HG02623 (cell line): ENCODE measurements at regions not wholly inside any gene's neighbourhood (a gene's known extent, or its start where the extent isn't known, plus 50 kb on each side); places are given as distances from the start of the nearest gene placed in this dataset.

ENCODE experiments used
- ATAC-seq: cut with Tn5 transposase; IDR thresholded peaks from one replicate; pipeline ENCODE4 v1.9.1; 2021; ENCODE audit warnings: moderate library complexity; ENCODE audit not compliant: unreplicated experiment

GRCh38 chr2:220081171-220081570 is 453.7 kb downstream of the SLC4A3 start:
- no peak for ATAC-seq

- ATAC-seq: no peak
Measured at GRCh38 chr2:220090050-220090449, 462.6 kb downstream of the SLC4A3 start.

- ATAC-seq: no peak
Measured at GRCh38 chr2:220096406-220096805, 469.0 kb downstream of the SLC4A3 start.

GRCh38 chr2:220101980-220102379 is 474.6 kb downstream of the SLC4A3 start:
- no peak for ATAC-seq

GRCh38 chr2:220103596-220103995 is 476.2 kb downstream of the SLC4A3 start:
- no peak for ATAC-seq

GRCh38 chr2:220104871-220105351 is 477.5 kb downstream of the SLC4A3 start:
- ATAC-seq: no peak

GRCh38 chr2:220106065-220106464 is 478.6 kb downstream of the SLC4A3 start:
- no peak for ATAC-seq

- ATAC-seq: no peak
Measured at GRCh38 chr2:220107380-220107791, 480.0 kb downstream of the SLC4A3 start.

- ATAC-seq: no peak
Measured at GRCh38 chr2:220114443-220114842, 487.0 kb downstream of the SLC4A3 start.

GRCh38 chr2:220117025-220117424 is 489.6 kb downstream of the SLC4A3 start:
- no peak for ATAC-seq

- ATAC-seq: no peak
Measured at GRCh38 chr2:220120041-220120440, 492.6 kb downstream of the SLC4A3 start.

- no peak for ATAC-seq
Measured at GRCh38 chr2:220123751-220124150, 496.3 kb downstream of the SLC4A3 start.

- ATAC-seq: no peak
Measured at GRCh38 chr2:220125551-220125950, 498.1 kb downstream of the SLC4A3 start.

- ATAC-seq: no peak
Measured at GRCh38 chr2:220127311-220127710, 499.9 kb downstream of the SLC4A3 start.

- no peak for ATAC-seq
Measured at GRCh38 chr2:220127876-220128275, 500.4 kb downstream of the SLC4A3 start.

- ATAC-seq: no peak
Measured at GRCh38 chr2:220129391-220129790, 502.0 kb downstream of the SLC4A3 start.

- no peak for ATAC-seq
Measured at GRCh38 chr2:220134756-220135534, 507.5 kb downstream of the SLC4A3 start.

- ATAC-seq: no peak
Measured at GRCh38 chr2:220143336-220143735, 515.9 kb downstream of the SLC4A3 start.

GRCh38 chr2:220144411-220144810 is 517.0 kb downstream of the SLC4A3 start:
- no peak for ATAC-seq

- no peak for ATAC-seq
Measured at GRCh38 chr2:220147161-220148038, 520.0 kb downstream of the SLC4A3 start.

- no peak for ATAC-seq
Measured at GRCh38 chr2:220148471-220149248, 521.2 kb downstream of the SLC4A3 start.
